NCI-H2107 treated with DMSO at 0.1 percent for 48 hours (cell line): ENCODE measurements at regions not wholly inside any gene's neighbourhood (a gene's known extent, or its start where the extent isn't known, plus 50 kb on each side); places are given as distances from the start of the nearest gene placed in this dataset.

Experiments
- DNase-seq: peaks from one replicate; lab custom pipeline; 2025; ENCODE audit not compliant: unreplicated experiment; lab: John Stamatoyannopoulos, UW

DNA sequence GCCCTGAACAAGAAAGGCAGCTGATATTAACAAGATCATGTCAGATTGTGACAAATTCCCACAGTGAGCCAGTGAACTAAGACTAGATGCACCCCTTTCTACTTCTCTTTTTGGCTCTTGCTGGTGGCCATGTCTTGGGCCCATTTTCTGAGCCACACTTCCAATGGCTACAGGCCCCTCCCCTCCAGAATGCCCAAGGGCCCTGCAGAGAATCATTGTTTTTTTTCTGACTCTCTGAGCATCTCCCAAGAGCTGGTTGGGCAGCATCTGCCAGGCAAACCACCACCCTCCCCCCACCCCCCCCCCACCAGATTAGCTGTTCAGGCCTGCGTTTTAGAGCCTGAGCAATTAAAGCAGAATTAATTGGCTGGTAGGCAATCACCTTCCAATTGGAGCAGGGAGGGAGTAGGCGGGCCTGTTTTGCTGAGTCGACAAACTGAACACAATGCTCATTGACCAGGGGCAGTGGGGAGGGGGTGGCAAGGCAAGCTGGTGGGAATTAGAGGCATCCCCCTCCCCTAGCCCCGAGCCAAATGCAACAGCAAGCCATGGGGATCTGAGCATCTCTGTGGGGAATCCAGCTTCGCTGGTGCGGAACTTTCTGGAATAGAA, 541.4 kb downstream of the MN1 start:
- no peak for DNase-seq

DNA sequence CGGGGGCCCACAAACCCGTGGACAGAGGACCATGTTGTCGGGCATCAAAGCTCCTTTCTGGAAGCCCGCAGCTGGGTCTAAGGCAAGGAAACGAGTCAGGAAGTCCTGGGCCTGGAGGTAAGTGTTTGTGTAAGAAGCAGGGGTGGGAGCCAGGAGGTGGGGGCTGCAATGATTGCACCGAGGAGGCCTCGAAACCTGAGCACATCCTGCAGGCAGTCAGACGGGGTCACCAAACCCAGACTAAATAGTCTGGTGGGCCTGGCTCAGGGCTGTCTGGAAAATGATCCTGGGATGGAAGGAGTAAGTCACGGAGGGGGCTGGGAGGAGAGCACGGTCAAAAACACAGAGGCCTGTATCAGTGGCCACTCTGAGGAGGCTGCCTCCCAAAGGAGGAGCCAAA, 539.2 kb downstream of the MN1 start:
- DNase-seq, result no peak

DNA sequence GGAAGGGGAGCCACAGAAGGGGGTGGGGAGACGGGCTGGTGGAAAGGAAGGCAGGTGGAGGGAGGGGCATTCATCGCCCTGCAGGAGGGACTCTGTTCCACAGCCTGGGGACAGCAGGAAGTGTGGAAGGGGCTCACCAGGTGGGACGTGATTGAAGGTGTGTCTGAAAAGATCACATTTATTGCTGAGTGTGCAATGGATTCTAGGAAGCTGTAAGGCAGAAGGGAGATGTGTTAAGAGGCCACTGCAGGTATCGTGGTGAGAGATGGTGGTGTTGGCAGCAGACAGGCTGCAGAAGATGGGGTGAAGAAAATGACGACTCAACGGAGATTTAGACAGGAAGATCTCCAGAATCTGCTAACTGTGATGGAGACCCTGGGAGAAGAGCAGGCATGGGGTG, 537.4 kb downstream of the MN1 start:
- DNase-seq, result no peak

DNA sequence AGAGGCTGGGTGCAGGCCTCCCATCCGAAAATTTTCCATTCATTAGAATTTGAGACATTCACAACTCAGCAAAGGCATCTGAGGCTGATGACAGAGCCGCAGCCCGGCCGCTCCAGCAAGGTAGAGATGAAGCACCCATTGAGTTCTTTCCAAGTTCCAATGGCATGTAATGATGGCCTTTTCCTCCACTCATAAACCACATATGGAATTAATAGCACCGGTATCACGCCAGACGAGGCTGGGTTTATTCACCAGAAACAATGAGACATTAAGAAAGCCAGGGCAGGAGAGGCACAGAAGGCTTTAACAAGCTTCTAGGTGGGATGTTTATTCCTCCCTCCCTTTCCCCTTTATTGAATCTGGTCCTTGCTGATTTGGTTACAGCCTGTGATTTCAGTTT, 534.4 kb downstream of the MN1 start:
- no peak for DNase-seq

- DNase-seq, result no peak
Observed at GRCh38 chr22:27269751-27270543, 531.6 kb downstream of the MN1 start.

- DNase-seq, result no peak
Observed at GRCh38 chr22:27270818-27271510, 530.6 kb downstream of the MN1 start.

- DNase-seq, result no peak
Observed at GRCh38 chr22:27273436-27273835, 528.1 kb downstream of the MN1 start.

GRCh38 chr22:27273853-27274252, 527.7 kb downstream of the MN1 start:
- DNase-seq, result no peak

DNA sequence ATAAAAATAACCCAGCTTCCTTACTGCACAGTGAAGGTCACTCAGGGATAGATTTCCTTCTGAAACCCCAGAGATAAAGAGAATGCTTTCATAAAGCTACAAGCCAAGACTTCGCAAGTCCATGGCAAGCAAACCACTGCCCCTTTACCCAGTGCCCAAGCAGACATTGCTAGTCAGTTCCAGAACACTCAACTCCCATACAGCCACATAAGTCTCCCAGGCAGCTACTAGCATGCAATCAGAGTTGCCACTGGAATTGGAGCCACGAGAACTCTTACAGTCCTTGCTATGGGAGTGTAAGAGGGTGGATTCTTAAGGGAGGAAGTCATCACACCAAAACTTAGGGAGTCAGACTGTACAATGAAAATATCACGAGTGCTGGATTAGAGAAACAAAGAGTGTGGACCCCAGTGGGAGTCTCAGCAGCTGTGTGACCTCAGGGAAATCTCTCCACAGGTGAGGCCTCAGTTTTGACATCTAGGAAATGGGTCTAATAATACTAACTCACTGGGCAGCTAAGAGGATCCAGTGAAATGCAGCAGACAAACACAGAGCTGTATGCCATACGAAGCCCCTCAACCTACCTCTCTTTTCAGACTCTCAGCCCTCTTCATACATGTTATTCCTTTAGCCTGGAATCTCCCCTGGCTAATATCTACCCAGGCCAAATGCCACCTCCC, 526.6 kb downstream of the MN1 start:
- no peak for DNase-seq

DNA sequence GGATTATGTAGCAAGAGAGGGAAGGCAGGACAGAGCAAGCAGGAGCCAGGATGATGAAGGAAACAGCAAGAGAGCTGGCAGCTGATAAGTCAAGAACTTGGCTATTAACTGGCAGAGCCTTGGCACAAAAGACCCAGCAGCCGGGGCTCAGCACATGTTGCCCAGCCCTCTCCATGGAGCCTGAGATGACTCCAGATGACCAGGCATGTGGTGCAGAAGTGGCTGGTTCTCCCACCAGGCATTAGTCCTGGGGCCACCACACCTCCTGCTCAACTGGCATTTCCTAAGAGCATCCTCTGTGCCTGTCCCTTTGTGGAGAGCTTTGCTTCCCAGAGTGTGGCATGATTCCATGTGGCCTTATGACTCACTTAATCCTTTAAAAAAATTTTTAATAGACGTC, 522.6 kb downstream of the MN1 start:
- DNase-seq, result no peak

GRCh38 chr22:27283240-27283639, 518.3 kb downstream of the MN1 start:
- DNase-seq, result no peak

DNA sequence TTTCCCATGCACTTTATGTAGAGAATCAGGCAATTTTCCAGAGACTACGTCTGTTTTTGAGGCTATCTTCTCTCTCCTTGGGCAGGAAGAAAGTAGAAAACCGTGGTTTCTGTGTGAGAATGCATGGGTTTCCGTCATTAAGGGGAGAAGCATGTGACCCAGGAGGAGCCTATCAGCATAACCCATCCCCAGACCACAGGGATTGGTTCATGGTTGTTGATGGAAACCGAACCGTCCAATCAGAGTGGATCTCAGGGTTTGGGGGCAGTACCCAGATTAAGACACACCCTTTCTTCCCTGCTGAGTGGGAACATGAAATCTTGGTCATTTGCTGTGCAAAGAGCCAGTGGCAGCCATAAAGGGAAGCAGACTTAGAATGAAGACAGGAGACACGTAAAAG, 517.8 kb downstream of the MN1 start:
- DNase-seq, result no peak

DNA sequence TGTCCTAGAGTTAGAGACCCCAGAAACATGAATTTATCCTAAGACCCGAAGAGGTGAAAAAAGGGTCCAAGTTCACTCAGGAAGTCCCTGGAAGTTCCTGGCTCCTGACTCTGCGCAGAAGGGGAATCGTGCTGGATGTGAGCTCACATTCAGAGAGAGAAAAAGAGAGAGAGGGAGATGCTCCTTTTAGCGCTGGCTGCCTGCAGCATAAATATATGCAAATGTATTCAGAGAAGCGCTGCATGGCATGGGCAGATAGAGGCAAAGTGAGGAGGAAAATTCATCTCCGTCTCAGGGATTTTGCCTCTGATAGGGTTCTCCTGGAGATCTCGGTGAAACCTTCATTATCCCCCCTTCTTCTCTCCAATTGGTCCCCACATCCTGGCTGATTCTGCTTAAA, 517.2 kb downstream of the MN1 start:
- no peak for DNase-seq

- no peak for DNase-seq
Observed at GRCh38 chr22:27286711-27287110, 514.8 kb downstream of the MN1 start.

GRCh38 chr22:27292542-27293299, 508.8 kb downstream of the MN1 start:
- no peak for DNase-seq

DNA sequence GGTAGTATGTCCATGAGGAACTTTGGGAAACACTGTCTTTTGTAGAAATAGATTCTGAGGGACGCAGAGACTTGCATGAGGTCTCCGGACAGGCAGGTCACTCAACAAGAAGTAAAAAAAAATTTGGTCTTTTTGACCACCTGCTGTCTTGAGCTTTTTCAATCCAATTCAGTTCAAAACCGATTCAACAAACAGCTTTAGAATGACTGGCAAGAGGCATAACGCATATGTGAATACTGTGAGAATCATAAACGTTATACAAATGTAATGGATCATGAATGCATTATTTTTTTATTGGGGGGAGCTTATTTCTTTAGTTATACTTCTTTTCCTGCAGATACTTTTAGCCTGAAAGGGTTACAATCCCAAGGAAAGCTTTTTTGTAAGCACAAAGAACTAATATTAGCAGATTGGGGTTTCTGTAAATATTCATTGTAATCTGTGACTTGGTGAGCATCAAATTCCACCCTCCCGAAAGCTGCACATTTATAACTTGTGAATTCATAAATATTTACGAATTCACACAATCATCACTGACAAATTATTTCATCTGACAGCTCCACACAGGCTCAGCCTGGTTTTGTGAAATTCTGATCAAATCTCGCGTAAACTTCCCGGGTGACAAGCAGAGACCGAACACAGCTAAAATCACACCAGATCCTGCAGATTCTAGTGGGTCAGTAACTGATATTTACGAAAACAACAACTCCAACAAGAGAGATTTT, 507.7 kb downstream of the MN1 start:
- DNase-seq, result no peak

DNA sequence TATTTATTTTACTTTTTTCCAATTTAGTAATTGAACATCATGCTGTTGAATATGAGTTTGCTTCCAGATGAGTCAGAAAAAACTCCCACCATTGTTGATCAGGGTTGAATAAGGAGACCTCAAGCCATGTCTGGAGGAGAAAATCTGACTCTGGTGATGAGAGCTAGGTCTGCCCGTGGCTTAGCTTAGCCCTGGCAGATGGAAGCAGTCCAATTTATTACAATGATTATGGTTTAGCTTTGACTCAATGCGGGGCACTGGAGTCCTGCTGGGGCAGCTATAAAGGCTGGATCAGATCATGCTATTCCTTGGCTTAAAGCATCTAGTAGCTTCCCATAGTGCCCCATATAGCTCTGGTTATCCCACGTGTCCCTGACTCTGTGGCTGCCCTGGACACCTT, 506.5 kb downstream of the MN1 start:
- DNase-seq, result no peak

DNA sequence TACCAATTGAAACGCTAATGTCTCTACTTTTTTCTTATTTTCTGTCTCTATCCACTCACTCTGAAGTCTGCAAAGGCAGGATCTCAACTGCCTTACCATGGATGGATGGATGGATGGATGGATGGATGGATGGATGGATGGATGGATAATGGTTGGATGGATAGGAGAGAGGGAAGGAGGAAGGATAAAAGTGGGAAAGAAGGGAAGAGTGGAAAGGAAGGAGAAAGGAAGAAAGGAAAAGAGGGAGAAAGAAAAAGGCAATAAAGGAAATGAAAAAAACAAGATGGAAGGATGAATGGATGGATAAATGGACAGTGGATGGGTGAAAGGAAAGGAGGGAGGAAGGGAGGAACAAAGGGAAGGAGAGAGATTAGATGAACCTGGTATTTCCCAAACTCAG, 506.0 kb downstream of the MN1 start:
- DNase-seq, result no peak

DNA sequence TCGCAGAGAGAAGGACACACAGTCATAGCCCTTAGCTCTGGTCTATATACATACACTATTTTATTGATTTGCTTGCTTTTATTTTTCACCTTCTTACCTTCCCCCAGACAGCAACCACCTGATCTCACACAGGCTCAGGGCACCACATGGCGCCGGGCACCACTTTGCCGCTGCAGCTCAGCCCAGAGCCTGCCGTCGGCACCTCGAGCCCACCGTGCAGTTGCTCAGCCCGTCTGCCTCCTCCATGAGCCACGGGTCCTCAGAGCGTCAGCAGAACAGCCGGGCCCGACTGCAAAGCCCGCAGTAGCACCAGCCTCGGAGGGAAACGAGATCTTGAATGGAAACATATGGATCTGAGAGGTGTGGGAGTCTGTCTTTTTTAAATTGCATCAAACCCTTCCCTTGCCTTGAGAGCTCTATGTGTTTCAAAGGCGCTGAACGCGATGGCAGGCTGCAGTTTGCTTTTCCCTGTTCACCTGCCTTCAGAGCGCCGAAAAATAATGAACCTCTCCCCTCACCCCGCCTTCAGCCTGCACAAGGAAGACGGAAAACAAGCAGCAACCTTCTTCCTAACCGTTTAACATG, 505.4 kb downstream of the MN1 start:
- no peak for DNase-seq

DNA sequence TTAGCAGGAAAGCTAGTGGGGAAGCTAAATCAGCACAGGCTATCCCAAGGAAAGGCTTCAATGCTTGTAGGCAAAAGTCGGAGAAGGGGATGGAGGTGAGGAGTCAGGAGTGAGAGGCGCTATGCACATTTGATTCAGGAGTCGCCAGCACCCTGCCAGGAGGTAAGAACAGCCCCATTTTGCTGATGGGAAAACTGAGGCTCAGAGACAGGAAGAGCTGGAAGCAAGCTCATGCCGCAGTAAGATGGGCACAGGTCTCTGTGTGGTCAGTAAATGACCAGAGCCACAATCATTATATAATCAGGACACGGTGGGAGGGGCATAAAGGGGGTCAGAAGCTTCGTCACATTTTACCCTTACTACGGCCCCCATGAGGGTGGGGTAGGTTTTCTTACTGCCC, 504.4 kb downstream of the MN1 start:
- DNase-seq, result no peak
